ENCODE measurements at regions not wholly inside any gene's neighbourhood (a gene's known extent, or its start where the extent isn't known, plus 50 kb on each side); places are given as distances from the start of the nearest gene placed in this dataset.

DNA sequence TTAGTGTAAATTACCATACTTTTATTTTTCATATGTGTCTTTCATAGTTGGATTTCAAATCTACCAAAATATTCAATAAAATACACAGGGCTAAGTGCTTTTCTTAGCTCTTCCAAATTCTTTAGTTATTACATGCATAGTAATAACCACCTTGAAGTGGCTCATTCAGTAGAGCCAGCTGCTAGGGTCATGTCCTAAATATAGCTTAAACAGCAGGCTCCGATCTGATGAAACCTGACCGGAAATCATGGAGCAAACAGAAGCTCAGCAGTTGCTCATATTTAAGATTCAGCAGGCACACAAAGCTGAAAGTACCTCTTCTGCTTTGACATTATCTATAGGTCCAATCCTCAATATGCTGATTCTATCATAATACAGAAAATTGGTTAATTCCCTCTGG, 1470.4 kb downstream of the ADGRL3 start:
- TF ChIP-seq POLR2A (IDR thresholded peaks at IDR 0.05; ENCODE audit: low read depth, low read length) (no peak), POLR2AphosphoS5 (IDR thresholded peaks at IDR 0.05; ENCODE audit: low read depth, low read length) (no peak)
